ENCODE measurements at regions not wholly inside any gene's neighbourhood (a gene's known extent, or its start where the extent isn't known, plus 50 kb on each side); places are given as distances from the start of the nearest gene placed in this dataset.

GRCh38 chr11:122241566-122241965, 125.6 kb upstream of the BLID start:
- TF ChIP-seq CREB1 (IDR thresholded peaks at IDR 0.05; ENCODE audit: low read depth) (no peak), TCF12 (IDR thresholded peaks at IDR 0.05; ENCODE audit: low read depth) (no peak), USF1 (IDR thresholded peaks at IDR 0.05) (no peak)

GRCh38 chr11:122240638-122241037, 124.6 kb upstream of the BLID start:
- no peak for TF ChIP-seq MAX (IDR thresholded peaks at IDR 0.05)
- no peak for TF ChIP-seq EGR1 (IDR thresholded peaks at IDR 0.05)
- no peak for TF ChIP-seq TAF1 (IDR thresholded peaks at IDR 0.05; ENCODE audit: low read depth)
- no peak for TF ChIP-seq CREB1 (IDR thresholded peaks at IDR 0.05; ENCODE audit: low read depth)
- TF ChIP-seq ZBTB7A (IDR thresholded peaks at IDR 0.05; ENCODE audit: low read depth): no peak
- no peak for TF ChIP-seq CEBPB (IDR thresholded peaks at IDR 0.05)
- TF ChIP-seq YY1 (IDR thresholded peaks at IDR 0.05; ENCODE audit: low read depth): no peak
- TF ChIP-seq NFIC (IDR thresholded peaks at IDR 0.05): no peak
- TF ChIP-seq EP300 (IDR thresholded peaks at IDR 0.05; ENCODE audit: borderline replicate concordance): no peak

GRCh38 chr11:122235615-122236014, 119.6 kb upstream of the BLID start:
- TF ChIP-seq YY1 (IDR thresholded peaks at IDR 0.05; ENCODE audit: low read depth) (no peak), REST (IDR thresholded peaks at IDR 0.05; ENCODE audit: low read depth) (no peak)

GRCh38 chr11:122234780-122235179, 118.8 kb upstream of the BLID start:
- TF ChIP-seq CREB1 (IDR thresholded peaks at IDR 0.05; ENCODE audit: low read depth): no peak
- TF ChIP-seq EGR1 (IDR thresholded peaks at IDR 0.05): no peak
- TF ChIP-seq USF1 (IDR thresholded peaks at IDR 0.05): no peak
- TF ChIP-seq TEAD4 (IDR thresholded peaks at IDR 0.05): no peak
- TF ChIP-seq FOXM1 (IDR thresholded peaks at IDR 0.05; ENCODE audit: borderline replicate concordance, low read depth): no peak
- no peak for TF ChIP-seq ZBTB7A (IDR thresholded peaks at IDR 0.05; ENCODE audit: low read depth)

GRCh38 chr11:122234257-122234656, 118.2 kb upstream of the BLID start:
- TF ChIP-seq RAD21 (IDR thresholded peaks at IDR 0.05; ENCODE audit: low read depth) (no peak), TCF12 (IDR thresholded peaks at IDR 0.05; ENCODE audit: low read depth) (no peak), USF1 (IDR thresholded peaks at IDR 0.05) (no peak), EGR1 (IDR thresholded peaks at IDR 0.05) (no peak), FOXM1 (IDR thresholded peaks at IDR 0.05; ENCODE audit: borderline replicate concordance, low read depth) (no peak), EP300 (IDR thresholded peaks at IDR 0.05; ENCODE audit: borderline replicate concordance) (no peak), CREB1 (IDR thresholded peaks at IDR 0.05; ENCODE audit: low read depth) (no peak), ZBTB7A (IDR thresholded peaks at IDR 0.05; ENCODE audit: low read depth) (no peak)

- no peak for TF ChIP-seq ZBTB7A (IDR thresholded peaks at IDR 0.05; ENCODE audit: low read depth)
- no peak for TF ChIP-seq REST (IDR thresholded peaks at IDR 0.05; ENCODE audit: low read depth)
- TF ChIP-seq CEBPB (IDR thresholded peaks at IDR 0.05): no peak
- TF ChIP-seq CREB1 (IDR thresholded peaks at IDR 0.05; ENCODE audit: low read depth): no peak
- TF ChIP-seq RAD21 (IDR thresholded peaks at IDR 0.05; ENCODE audit: low read depth): no peak
- TF ChIP-seq FOXM1 (IDR thresholded peaks at IDR 0.05; ENCODE audit: borderline replicate concordance, low read depth): no peak
These were observed 117.0 kb upstream of the BLID start for GRCh38 chr11:122232985-122233384.

- no peak for TF ChIP-seq ZBTB7A (IDR thresholded peaks at IDR 0.05; ENCODE audit: low read depth)
- no peak for TF ChIP-seq REST (IDR thresholded peaks at IDR 0.05; ENCODE audit: low read depth)
- TF ChIP-seq CEBPB (IDR thresholded peaks at IDR 0.05): no peak
- no peak for TF ChIP-seq TEAD4 (IDR thresholded peaks at IDR 0.05)
- TF ChIP-seq TAF1 (IDR thresholded peaks at IDR 0.05; ENCODE audit: low read depth): no peak
- TF ChIP-seq FOXM1 (IDR thresholded peaks at IDR 0.05; ENCODE audit: borderline replicate concordance, low read depth): no peak
- no peak for TF ChIP-seq CREB1 (IDR thresholded peaks at IDR 0.05; ENCODE audit: low read depth)
- TF ChIP-seq EP300 (IDR thresholded peaks at IDR 0.05; ENCODE audit: borderline replicate concordance): no peak
- TF ChIP-seq RAD21 (IDR thresholded peaks at IDR 0.05; ENCODE audit: low read depth): no peak
- TF ChIP-seq YY1 (IDR thresholded peaks at IDR 0.05; ENCODE audit: low read depth): no peak
- no peak for TF ChIP-seq MAX (IDR thresholded peaks at IDR 0.05)
- no peak for TF ChIP-seq EGR1 (IDR thresholded peaks at IDR 0.05)
These were observed 114.4 kb upstream of the BLID start for GRCh38 chr11:122230385-122230755.
